HG02623 (cell line): ENCODE measurements at regions not wholly inside any gene's neighbourhood (a gene's known extent, or its start where the extent isn't known, plus 50 kb on each side); places are given as distances from the start of the nearest gene placed in this dataset.

ENCODE experiments used
- ATAC-seq: cut with Tn5 transposase; IDR thresholded peaks from one replicate; pipeline ENCODE4 v1.9.1; 2021; ENCODE audit warnings: moderate library complexity; ENCODE audit not compliant: unreplicated experiment

- ATAC-seq: no peak
These were observed 216.9 kb downstream of the C9orf50 start for GRCh38 chr9:129403779-129404620.

GRCh38 chr9:129402931-129403778, 217.7 kb downstream of the C9orf50 start:
- ATAC-seq: no peak

GRCh38 chr9:129402371-129402739, 218.5 kb downstream of the C9orf50 start:
- ATAC-seq: no peak

DNA sequence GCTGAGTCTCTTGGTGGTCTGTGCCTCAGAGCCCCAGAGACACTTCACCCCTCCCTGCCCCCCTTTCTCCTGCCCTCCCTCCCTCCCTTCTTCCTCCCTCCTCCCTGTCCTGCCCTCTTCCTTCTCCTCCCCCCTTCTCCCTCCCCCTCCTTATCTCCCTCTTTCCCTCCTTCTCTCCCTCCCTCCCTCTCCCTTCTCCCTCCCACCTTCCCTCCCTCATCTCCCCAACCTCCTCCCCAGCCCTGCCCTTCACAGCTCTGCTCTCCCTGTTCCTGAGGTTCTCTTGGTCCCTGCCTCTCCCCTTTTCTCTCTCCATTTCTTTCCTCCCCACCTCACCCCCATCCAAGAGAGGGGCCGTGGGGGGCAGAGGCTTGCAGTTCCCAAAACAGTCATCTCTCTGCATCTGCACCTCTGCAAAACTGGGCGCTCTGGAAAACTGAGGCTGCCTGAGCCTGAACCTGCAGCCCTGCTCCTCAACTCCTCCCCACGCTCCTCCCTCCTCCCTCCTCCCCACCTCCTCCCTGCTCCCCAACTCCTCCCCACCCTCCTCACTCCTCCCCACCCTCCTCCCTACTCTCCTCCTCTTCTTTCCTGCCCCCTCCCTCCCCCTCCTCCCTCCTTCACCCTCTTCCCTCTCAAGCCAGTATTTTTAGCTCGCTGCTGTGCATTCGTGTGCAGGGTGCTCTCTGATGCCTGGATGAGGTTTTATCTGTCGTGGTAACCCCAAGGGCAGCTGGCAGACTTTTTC, 219.1 kb downstream of the C9orf50 start:
- ATAC-seq: no peak

- ATAC-seq: no peak
These were observed 219.8 kb downstream of the C9orf50 start for GRCh38 chr9:129400971-129401622.

DNA sequence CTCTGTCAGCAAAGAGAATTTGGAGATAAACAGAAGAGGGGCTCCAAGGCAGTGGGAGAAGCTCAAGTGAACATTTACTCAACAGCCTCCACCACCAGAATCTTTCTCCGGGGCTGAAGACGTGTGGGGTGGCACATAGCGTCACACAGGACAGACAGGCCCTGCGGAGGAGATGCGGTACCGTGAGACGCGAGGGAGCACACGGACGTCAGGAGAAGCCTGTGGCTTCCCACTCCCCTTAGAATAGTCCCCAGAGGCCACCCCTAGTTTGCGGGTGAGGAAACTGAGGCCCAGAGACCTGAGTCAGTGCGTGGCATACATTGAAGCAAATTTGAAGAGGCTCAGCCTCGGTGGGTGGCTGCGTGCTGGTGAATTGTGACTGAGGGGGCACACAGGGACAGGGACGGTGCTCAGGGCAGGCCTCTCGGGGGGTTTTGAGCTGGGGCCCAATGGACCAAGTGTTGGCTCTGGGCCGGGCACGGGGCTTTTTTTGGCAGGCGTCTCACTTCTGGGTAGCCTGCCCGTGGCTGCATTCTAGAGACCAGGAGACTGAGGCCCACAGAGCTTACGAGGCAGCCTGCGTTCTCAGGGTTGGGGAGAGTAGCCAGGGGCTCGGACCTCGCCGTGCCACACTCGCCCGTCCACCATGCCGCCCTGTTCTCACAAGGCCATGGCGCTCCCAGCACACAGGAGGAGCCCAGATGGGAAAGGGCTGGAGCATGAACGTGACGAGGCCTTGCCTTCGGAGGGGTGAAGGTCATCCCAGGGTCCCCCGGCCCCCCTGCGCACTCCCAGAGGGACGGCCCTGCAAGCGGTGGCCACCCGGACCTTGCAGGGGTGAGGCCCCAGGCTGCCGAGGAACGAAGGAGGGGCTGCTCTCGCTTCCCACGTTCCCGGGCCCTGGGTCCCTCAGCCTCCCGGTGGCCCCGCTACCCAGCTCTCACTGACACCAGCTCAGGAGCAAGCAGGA, 220.6 kb downstream of the C9orf50 start:
- ATAC-seq: no peak

DNA sequence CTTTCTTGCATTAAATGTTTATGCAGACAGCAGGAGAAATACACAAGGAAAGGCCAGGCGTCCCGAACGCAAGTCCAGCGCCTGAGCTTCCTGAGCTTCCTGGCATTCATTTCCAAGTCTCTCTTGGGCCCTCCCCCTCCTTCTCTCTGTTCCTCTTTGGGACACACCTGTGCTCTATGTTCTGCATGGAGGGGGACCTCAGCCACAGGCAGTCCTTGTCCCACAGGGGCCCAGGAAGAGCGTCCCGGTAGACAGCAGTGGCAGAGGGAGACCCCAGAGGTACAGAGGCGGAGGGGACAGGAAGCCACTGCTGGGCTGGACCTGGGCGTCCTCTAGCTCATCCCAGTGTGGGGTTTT, 221.3 kb downstream of the C9orf50 start:
- ATAC-seq: no peak

DNA sequence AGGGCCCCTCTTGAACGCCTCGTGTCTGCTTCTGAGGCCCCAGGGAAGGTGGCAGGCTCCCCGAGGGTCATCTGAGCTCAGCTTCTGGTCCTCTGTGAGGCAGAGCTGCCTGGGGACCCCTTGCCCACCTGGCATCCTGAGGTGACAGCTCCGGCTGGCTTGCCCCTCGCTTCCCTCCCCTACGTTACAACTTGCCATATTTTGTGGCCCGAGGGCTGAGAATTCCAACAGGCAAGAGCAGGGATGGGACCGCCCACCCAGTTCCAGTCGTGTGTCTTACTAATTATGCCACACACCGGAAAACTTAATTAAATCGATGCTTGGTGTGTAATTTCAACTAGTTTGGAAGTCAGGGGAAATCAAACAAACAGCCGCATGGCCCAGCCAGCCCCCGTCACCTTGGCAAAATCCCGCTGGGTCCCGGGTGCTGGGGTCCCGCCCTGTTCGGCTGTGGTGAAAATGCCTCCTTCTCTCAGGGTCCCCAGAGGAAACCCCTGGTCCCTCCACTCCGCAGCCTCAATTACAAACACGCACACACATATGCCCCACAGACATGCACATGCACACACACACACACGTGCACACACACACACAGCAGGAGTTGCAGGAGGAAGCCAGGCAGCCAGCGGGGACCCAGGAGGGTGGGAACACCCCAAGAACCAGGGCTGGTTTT, 221.0 kb upstream of the IER5L start:
- no peak for ATAC-seq

GRCh38 chr9:129398101-129398960, 220.3 kb upstream of the IER5L start:
- ATAC-seq: no peak

- no peak for ATAC-seq
These were observed 219.3 kb upstream of the IER5L start for GRCh38 chr9:129397335-129397734.

DNA sequence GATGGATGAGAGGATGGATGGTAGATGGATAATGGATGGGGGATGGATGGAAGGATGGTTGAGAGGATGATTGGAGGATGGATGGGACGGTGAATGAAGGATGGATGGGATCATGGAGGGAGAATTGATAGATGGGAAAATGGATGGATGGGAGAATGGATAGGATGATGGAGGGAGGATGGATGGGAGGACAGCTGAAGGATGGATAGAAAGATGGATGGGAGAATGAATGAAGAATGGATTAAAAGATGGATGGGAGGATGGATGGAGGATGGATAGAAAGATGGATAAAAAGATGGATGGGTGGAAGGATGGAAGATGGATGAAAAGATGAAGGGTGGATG, 218.3 kb upstream of the IER5L start:
- ATAC-seq: no peak

DNA sequence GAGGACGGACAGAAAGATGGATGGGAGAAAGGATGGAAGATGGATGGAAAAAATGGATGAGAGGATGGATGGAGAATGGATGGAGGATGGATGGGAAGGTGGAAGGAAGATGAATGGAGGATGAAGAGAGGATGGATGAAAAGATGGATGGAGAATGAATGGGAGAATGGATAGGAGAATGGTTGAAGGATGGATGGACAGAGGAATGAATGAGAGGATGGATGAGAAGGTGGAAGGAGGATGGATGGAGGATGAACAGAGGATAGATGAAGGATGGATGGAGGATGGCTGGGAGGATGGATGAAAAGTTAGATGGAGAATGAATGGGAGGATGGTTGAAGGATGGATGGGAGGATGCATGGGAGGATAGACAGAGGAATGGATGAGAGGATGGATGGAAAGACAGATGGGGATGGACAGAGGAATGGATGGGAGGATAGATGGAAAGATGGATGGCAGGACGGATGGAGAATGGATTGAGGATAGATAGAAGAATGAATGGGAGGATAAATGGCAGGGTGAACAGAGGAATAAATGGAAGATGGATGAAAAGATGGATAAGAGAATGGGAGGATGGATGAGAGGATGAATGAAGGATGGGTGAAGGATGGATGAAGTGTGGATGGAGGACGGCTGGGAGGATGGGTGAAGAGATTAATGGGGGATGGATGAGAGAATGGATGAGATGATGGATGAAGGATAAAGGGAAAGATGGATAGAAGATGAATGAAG, 217.7 kb upstream of the IER5L start:
- no peak for ATAC-seq

- ATAC-seq: no peak
These were observed 216.8 kb upstream of the IER5L start for GRCh38 chr9:129394886-129395279.

DNA sequence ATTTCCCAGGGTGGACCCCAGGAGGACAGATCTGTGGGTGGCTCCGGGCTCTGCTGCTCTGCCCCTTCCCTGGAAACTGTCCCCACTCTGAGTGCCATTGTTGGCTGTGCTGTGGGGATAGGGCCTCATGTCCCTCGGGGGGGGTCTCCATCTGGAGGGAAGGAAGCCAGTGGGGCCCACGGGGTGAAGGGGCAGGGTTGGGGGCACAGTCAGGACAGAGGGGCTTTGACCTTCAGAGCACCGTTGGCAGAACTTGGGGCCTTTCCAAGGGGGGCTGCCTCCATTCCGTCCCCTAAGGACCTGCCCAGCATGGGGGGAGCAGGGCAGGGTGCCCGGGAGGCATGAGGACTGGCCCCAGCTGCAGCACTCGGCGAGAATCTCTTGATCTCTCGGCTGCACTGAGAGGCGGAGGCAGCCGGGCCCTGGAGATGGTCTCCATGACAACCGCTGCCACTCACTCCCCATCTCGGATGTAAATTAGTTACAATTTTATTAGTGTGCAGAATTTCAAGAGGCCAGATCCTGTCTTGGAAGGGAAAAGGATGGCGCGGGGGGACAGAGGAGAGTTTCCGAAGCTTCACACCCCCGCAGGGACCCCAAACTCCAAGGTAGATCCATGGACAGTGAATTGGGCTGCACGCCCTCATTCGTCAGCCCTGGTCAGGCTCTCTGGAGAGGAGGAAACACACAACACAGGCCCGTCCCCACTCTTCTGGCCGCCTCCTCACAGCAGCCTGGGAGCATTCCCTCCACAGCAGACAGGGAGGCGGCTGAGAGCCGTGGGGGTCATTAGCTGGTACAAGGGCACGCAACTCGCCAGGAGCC, 216.2 kb upstream of the IER5L start:
- ATAC-seq: no peak

DNA sequence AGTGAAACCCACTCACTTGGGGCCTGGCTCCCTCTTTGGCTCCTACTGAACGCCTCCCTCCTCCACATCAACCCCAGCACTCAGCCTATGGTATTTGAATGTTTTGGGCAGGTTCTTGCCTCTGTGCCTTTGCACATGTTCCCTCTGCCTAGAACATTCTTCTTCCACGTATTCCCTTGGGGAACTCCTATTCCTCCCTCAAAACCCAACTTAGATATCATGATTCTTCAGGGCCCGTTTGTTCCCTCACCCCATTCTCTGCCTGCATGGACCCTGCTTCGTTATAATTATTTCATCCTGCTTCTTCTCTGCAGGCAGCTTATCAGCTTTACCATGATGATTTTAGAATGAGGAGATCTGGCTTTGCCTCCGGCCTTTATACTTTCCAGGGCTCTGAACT, 215.0 kb upstream of the IER5L start:
- no peak for ATAC-seq

DNA sequence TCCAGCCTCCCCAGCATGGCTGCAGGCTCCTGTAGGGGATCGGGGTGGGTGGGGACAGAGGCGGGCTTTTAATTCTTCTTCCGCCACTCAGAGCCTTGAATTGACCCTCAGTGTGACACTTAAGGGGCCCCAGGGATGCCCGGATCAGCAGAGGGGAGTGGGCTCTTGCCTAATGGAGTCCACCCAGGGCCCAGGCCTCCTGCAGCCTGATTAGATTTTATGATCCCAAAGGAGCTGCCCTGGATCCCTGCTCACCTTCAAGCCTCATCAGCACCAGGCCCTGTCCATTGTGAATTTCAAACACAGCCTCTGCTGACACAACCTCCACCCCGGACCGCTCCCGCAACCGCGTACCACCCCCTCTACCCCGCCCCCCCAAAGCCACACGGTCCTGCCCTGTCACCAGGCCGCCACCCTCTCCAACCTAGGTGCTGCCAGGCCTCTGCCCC, 214.1 kb upstream of the IER5L start:
- ATAC-seq: no peak

GRCh38 chr9:129391221-129391661, 213.2 kb upstream of the IER5L start:
- no peak for ATAC-seq
